B cell (primary cell): ENCODE measurements at regions not wholly inside any gene's neighbourhood (a gene's known extent, or its start where the extent isn't known, plus 50 kb on each side); places are given as distances from the start of the nearest gene placed in this dataset.

ENCODE experiments used
- EZH2 ChIP-seq: IDR thresholded peaks from 2 replicates; pipeline ENCODE4 v1.6.1; 2012; ENCODE audit warnings: borderline replicate concordance, low read depth, mild to moderate bottlenecking, moderate library complexity, low read length; ENCODE audit not compliant: insufficient read depth, poor library complexity, severe bottlenecking
- TF ChIP-seq, protein P1 (sequence below): fragments of 200-600 bp; IDR thresholded peaks from one replicate; pipeline ENCODE4 v1.8.0; 2022; ENCODE audit warnings: antibody characterized with exemption, mild to moderate bottlenecking

- TF ChIP-seq, protein P1, sequence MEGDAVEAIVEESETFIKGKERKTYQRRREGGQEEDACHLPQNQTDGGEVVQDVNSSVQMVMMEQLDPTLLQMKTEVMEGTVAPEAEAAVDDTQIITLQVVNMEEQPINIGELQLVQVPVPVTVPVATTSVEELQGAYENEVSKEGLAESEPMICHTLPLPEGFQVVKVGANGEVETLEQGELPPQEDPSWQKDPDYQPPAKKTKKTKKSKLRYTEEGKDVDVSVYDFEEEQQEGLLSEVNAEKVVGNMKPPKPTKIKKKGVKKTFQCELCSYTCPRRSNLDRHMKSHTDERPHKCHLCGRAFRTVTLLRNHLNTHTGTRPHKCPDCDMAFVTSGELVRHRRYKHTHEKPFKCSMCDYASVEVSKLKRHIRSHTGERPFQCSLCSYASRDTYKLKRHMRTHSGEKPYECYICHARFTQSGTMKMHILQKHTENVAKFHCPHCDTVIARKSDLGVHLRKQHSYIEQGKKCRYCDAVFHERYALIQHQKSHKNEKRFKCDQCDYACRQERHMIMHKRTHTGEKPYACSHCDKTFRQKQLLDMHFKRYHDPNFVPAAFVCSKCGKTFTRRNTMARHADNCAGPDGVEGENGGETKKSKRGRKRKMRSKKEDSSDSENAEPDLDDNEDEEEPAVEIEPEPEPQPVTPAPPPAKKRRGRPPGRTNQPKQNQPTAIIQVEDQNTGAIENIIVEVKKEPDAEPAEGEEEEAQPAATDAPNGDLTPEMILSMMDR = no peak
- no peak for TF ChIP-seq EZH2
Observed at GRCh38 chr6:91653076-91653723, 1066.3 kb upstream of the MAP3K7 start.
